HG03558 (cell line): ENCODE measurements at regions not wholly inside any gene's neighbourhood (a gene's known extent, or its start where the extent isn't known, plus 50 kb on each side); places are given as distances from the start of the nearest gene placed in this dataset.

ENCODE experiments used
- ATAC-seq: cut with Tn5 transposase; IDR thresholded peaks from one replicate; pipeline ENCODE4 v1.9.1; 2021; ENCODE audit warnings: moderate number of reproducible peaks; ENCODE audit not compliant: unreplicated experiment; ENCODE audit errors: extremely low read depth

- no peak for ATAC-seq
These were observed 98.1 kb upstream of the SYNPR start for GRCh38 chr3:63179862-63180522.

GRCh38 chr3:63192248-63192647, 85.9 kb upstream of the SYNPR start:
- no peak for ATAC-seq

- no peak for ATAC-seq
These were observed 84.5 kb upstream of the SYNPR start for GRCh38 chr3:63193647-63194046.

- ATAC-seq, result no peak
These were observed 78.5 kb upstream of the SYNPR start for GRCh38 chr3:63199606-63200005.

GRCh38 chr3:63202529-63202928, 75.6 kb upstream of the SYNPR start:
- ATAC-seq, result no peak

- ATAC-seq, result no peak
These were observed 71.0 kb upstream of the SYNPR start for GRCh38 chr3:63207066-63207590.

GRCh38 chr3:63228087-63228486, 50.0 kb upstream of the SYNPR start:
- no peak for ATAC-seq
